Thymus (tissue), 11 donors: ENCODE measurements at regions not wholly inside any gene's neighbourhood (a gene's known extent, or its start where the extent isn't known, plus 50 kb on each side); places are given as distances from the start of the nearest gene placed in this dataset.

Source experiments
- DNase-seq, 9 donors: peaks; one replicate each; pipeline ENCODE4 v3.0.0-alpha.2; 2013; ENCODE audit warnings: low spot score in 9 of 9, low read depth in 6 of 9, missing footprints in 1 of 9
- H3K27ac ChIP-seq, 2 donors: one replicate each; pipeline ENCODE4 v1.5.1; 2013; ENCODE audit warnings: control low read depth in 1 of 2, low read depth in 1 of 2, low read length in 1 of 2, mild to moderate bottlenecking in 1 of 2, moderate library complexity in 1 of 2
- H3K27me3 ChIP-seq, 2 donors: one replicate each; pipeline ENCODE4 v1.5.1; 2013; ENCODE audit warnings: low read length in 1 of 2; ENCODE audit not compliant: control insufficient read depth in 2 of 2, insufficient read depth in 1 of 2
- H3K36me3 ChIP-seq, 2 donors: one replicate each; pipeline ENCODE4 v1.5.1; 2013; ENCODE audit warnings: low read length in 1 of 2, mild to moderate bottlenecking in 1 of 2, moderate library complexity in 1 of 2; ENCODE audit not compliant: control insufficient read depth in 2 of 2, insufficient read depth in 2 of 2
- H3K4me1 ChIP-seq, 2 donors: one replicate each; pipeline ENCODE4 v1.5.1; 2013; ENCODE audit warnings: low read length in 2 of 2; ENCODE audit not compliant: control insufficient read depth in 2 of 2, insufficient read depth in 2 of 2
- H3K4me3 ChIP-seq, 2 donors: one replicate each; pipeline ENCODE4 v1.5.1; 2013; ENCODE audit warnings: low read length in 2 of 2, control low read depth in 1 of 2, mild to moderate bottlenecking in 1 of 2
- H3K9me3 ChIP-seq, 2 donors: one replicate each; pipeline ENCODE4 v1.5.1; 2013; ENCODE audit warnings: low read length in 1 of 2, mild to moderate bottlenecking in 1 of 2; ENCODE audit not compliant: control insufficient read depth in 2 of 2, insufficient read depth in 1 of 2
- WGBS: extraction: QIAGEN DNeasy Blood & Tissue Kit; methylation state at CpG from one replicate; pipeline ENCODE4 v1.1.7; 2013; 5-methylcytosine and 5-hydroxymethylcytosine counted together
- donor health status: healthy.

GRCh38 chr13:73943965-73944233 is 190.3 kb downstream of the KLF12 start:
- no peak overlapping the region for H3K4me3 ChIP-seq
- DNase-seq = no peak
- no peak overlapping the region for H3K27ac ChIP-seq
- 94% methylated on average over 1 of the region's 1 CpG for WGBS
- no peaks in the 10 kb centered on the region for H3K27me3 ChIP-seq
- H3K9me3 ChIP-seq = no peaks in the 10 kb centered on the region
- H3K36me3 ChIP-seq = peaks cover 0 to 14% of the 10 kb centered on the region in 2 donors
- peaks cover 6 to 10% of the 10 kb centered on the region in 2 donors for H3K4me1 ChIP-seq

GRCh38 chr13:73943137-73943964 is 190.9 kb downstream of the KLF12 start:
- Histone ChIP-seq H3K27me3 (no peaks in the 10 kb centered on the region), H3K4me1 (peaks cover 6 to 10% of the 10 kb centered on the region in 2 donors), H3K9me3 (no peaks in the 10 kb centered on the region), H3K36me3 (peaks cover 0 to 18% of the 10 kb centered on the region in 2 donors), H3K27ac (no peak overlapping the region), H3K4me3 (no peak overlapping the region)
- 96% methylated on average over 4 of the region's 4 CpGs for WGBS
- no peak for DNase-seq

- Histone ChIP-seq H3K4me1 (peaks cover 6 to 10% of the 10 kb centered on the region in 2 donors), H3K4me3 (no peak overlapping the region), H3K36me3 (peaks cover 0 to 21% of the 10 kb centered on the region in 2 donors), H3K9me3 (no peaks in the 10 kb centered on the region), H3K27me3 (no peaks in the 10 kb centered on the region), H3K27ac (no peak overlapping the region)
- 93% methylated on average over 1 of the region's 1 CpG for WGBS
- no peak for DNase-seq
Measured at GRCh38 chr13:73941752-73942151, 192.5 kb downstream of the KLF12 start.

- H3K27ac ChIP-seq = no peak overlapping the region
Measured at GRCh38 chr13:73940098-73940497, 194.1 kb downstream of the KLF12 start.

GRCh38 chr13:73939603-73940002 is 194.6 kb downstream of the KLF12 start:
- 85% methylated on average over 1 of the region's 1 CpG for WGBS
- H3K27ac ChIP-seq = no peak overlapping the region
- H3K9me3 ChIP-seq = no peaks in the 10 kb centered on the region
- H3K27me3 ChIP-seq = no peaks in the 10 kb centered on the region
- peaks cover 0 to 21% of the 10 kb centered on the region in 2 donors for H3K36me3 ChIP-seq
- H3K4me3 ChIP-seq = no peak overlapping the region
- peaks cover 6 to 10% of the 10 kb centered on the region in 2 donors for H3K4me1 ChIP-seq
- DNase-seq = peak in 6 of 9 donors; percentile 15 to 54 (median 19)

More at GRCh38 chr13:73940098-73940497, 194.1 kb downstream of the KLF12 start:
- peak in 2 of 9 donors; percentile 7 to 19 for DNase-seq
- peaks cover 0 to 21% of the 10 kb centered on the region in 2 donors for H3K36me3 ChIP-seq
- H3K9me3 ChIP-seq = no peaks in the 10 kb centered on the region
- H3K4me3 ChIP-seq = no peak overlapping the region
- 92% methylated on average over 7 of the region's 7 CpGs for WGBS
- H3K27me3 ChIP-seq = no peaks in the 10 kb centered on the region
- peaks cover 6 to 10% of the 10 kb centered on the region in 2 donors for H3K4me1 ChIP-seq

- H3K27ac ChIP-seq = no peak overlapping the region
- WGBS = 96% methylated on average over 3 of the region's 3 CpGs
- peaks cover 6 to 10% of the 10 kb centered on the region in 2 donors for H3K4me1 ChIP-seq
- no peak overlapping the region for H3K4me3 ChIP-seq
- H3K27me3 ChIP-seq = no peaks in the 10 kb centered on the region
- DNase-seq = no peak
- H3K36me3 ChIP-seq = peaks cover 0 to 21% of the 10 kb centered on the region in 2 donors
- H3K9me3 ChIP-seq = no peaks in the 10 kb centered on the region
Measured at GRCh38 chr13:73939071-73939380, 195.2 kb downstream of the KLF12 start.

GRCh38 chr13:73938372-73939070 is 195.7 kb downstream of the KLF12 start:
- Histone ChIP-seq H3K27me3 (no peaks in the 10 kb centered on the region), H3K27ac (no peak overlapping the region), H3K4me3 (no peak overlapping the region), H3K36me3 (peaks cover 0 to 18% of the 10 kb centered on the region in 2 donors), H3K4me1 (peaks cover 6 to 10% of the 10 kb centered on the region in 2 donors), H3K9me3 (no peaks in the 10 kb centered on the region)
- DNase-seq = no peak
- WGBS = 96% methylated on average over 10 of the region's 10 CpGs

GRCh38 chr13:73937441-73937840 is 196.8 kb downstream of the KLF12 start:
- Histone ChIP-seq H3K27me3 (no peaks in the 10 kb centered on the region), H3K36me3 (peaks cover 0 to 13% of the 10 kb centered on the region in 2 donors), H3K4me3 (no peak overlapping the region), H3K4me1 (peaks cover 6 to 10% of the 10 kb centered on the region in 2 donors), H3K27ac (no peak overlapping the region), H3K9me3 (no peaks in the 10 kb centered on the region)
- WGBS = 97% methylated on average over 1 of the region's 1 CpG
- DNase-seq = no peak

GRCh38 chr13:73935991-73936390 is 198.2 kb downstream of the KLF12 start:
- no peak overlapping the region for H3K4me3 ChIP-seq
- no peaks in the 10 kb centered on the region for H3K27me3 ChIP-seq
- WGBS = 98% methylated on average over 3 of the region's 3 CpGs
- H3K4me1 ChIP-seq = peaks cover 6 to 10% of the 10 kb centered on the region in 2 donors
- no peak overlapping the region for H3K27ac ChIP-seq
- DNase-seq = no peak
- peaks cover 0 to 7% of the 10 kb centered on the region in 2 donors for H3K36me3 ChIP-seq
- no peaks in the 10 kb centered on the region for H3K9me3 ChIP-seq
